GM21619 (cell line): ENCODE measurements at regions not wholly inside any gene's neighbourhood (a gene's known extent, or its start where the extent isn't known, plus 50 kb on each side); places are given as distances from the start of the nearest gene placed in this dataset.
"Not testable (repeated sequence)": the region's sequence is repeated elsewhere in the genome, so short reads cannot be mapped to it uniquely, and the experiment has no call there.

ENCODE experiments used
- ATAC-seq: cut with Tn5 transposase; IDR thresholded peaks from one replicate; pipeline ENCODE4 v1.9.1; 2021; ENCODE audit not compliant: unreplicated experiment

- no peak for ATAC-seq
Observed at GRCh38 chr9:6105738-6106137, 90.3 kb upstream of the RANBP6 start.

DNA sequence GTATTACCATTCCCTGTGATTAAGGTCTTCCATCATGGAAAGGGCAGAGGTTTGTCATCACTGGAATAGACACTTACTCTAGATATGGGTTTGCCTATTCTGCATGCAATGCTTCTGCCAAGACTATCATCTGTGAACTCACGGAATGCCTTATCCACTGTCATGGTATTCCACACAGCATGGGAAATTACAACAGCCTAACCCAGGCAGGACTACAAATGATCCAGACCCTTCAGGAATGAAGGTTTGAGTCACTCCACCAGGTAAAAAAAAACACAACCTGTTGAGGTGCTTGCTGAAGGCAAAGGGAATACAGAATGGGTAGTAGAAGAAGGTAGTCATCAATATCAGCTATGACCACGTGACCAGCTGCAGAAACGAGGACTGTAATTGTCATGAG is 89.0 kb upstream of the RANBP6 start:
- not testable (repeated sequence) for ATAC-seq

DNA sequence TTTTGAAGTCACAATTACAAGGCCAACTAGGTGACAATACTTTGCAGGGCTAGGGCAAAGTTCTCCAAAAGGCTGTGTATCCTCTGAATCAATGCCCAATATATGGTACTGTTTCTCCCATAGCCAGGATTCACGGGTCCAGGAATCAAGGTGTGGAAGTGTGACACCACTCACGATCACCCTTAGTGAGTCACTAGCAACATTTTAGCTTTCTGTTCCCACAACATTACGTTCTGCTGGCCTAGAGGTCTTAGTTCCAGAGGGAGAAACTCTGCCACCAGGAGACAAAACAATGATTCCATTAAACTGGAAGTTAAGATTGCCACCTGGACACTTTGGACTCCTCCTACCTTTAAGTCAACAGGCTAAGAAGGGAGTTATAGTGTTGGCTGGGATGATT is 88.5 kb upstream of the RANBP6 start:
- not testable (repeated sequence) for ATAC-seq

- not testable (repeated sequence) for ATAC-seq
Observed at GRCh38 chr9:6102336-6102987, 87.0 kb upstream of the RANBP6 start.

DNA sequence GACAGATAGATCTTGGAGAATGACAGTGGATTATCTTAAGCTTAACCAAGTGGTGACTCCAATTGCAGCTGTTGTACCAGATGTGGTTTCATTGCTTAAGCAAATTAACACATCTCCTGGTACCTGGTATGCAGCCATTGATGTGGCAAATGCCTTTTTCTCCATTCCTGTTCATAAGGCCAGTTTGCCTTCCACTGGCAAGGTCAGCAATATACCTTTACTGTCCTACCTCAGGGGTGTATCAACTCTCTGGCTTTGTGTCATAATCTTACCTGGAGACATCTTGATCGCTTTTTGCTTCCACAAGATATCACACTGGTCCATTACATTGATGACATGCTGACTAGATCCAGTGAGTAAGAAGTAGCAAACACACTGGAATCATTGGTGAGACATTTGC is 86.3 kb upstream of the RANBP6 start:
- ATAC-seq: not testable (repeated sequence)

DNA sequence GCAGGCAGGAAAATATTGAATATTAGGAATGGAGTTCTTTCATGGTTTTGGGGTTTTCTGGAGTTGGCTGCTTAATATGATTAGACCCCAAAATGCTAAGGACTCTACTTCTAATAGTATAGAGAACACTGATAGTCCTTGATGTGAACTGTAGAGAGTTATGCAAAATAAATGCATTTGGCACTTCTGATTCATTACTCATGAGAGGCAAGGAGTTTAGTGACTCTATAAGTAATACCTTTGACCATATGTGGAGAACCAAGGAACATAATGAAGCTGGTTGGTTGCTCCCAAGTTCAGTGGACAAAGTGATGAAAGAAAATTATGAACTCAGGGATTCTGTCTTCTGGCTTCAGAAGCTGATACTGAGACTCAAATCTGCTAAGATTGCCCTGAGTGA is 83.9 kb upstream of the RANBP6 start:
- ATAC-seq: not testable (repeated sequence)

DNA sequence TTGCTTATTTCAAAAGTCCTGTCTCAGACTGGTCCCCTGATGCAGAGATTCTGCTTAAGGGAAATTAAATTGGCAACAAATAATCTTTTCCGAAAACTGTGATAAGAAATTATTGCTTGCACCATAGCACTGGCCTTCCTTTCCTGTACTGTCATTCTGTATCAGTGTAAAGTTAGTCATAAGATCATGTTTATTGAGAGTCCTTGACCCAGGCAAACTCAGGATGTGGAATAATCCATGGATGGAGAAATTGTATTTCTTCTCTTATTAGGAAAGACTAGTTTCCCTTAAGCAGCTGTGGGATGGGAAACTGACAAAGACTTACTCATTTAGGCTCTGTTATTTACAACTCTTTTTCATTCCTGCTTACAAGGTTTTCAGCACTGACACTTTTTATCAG is 83.0 kb upstream of the RANBP6 start:
- ATAC-seq: no peak

GRCh38 chr9:6096821-6097220 is 81.4 kb upstream of the RANBP6 start:
- ATAC-seq: no peak

- ATAC-seq: no peak
Observed at GRCh38 chr9:6090277-6091210, 75.1 kb upstream of the RANBP6 start.

- no peak for ATAC-seq
Observed at GRCh38 chr9:6089300-6089699, 73.9 kb upstream of the RANBP6 start.

- no peak for ATAC-seq
Observed at GRCh38 chr9:6086006-6086655, 70.7 kb upstream of the RANBP6 start.

GRCh38 chr9:6080154-6080716 is 64.8 kb upstream of the RANBP6 start:
- ATAC-seq: peak; percentile 60

- no peak for ATAC-seq
Observed at GRCh38 chr9:6079386-6079785, 64.0 kb upstream of the RANBP6 start.

GRCh38 chr9:6078382-6079105 is 63.1 kb upstream of the RANBP6 start:
- no peak for ATAC-seq

DNA sequence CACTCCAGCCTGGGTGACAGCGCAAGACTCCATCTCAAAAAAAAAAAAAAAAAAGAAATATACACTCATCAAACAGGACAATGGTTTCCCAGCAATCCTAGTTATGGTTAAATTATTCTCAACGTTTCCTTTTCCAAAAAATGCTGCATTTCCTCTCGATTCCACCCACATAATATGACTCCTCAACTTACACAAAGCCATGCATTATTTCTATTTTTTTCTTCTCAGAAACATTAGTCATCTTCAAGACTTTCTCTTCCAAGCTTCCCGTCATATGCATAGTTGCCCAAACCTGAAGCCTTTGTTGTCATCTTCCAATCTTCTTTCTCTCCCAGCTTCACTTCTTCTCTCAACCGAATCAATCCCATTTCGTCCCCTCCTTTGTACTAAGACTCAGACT is 61.4 kb upstream of the RANBP6 start:
- no peak for ATAC-seq

GRCh38 chr9:6073731-6074130 is 58.3 kb upstream of the RANBP6 start:
- ATAC-seq: no peak

DNA sequence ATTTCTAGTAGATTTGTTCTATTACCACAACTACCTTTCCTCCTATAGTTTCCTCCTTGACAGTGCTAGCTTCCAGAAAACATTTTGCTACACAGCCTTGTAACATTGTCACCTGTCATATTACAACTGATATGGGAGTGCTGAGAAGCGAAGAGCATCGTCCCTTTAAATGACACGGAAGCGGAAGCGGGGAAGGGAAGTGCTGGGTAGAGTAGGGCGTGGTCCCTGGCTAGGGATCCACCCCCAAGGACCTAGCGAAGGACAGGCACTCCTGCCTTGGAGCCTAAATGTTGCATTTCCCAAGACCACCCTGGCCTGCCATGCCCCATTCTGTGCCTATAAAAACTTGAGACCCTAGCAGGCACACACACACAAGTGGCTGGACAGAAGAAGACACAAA is 57.4 kb upstream of the RANBP6 start:
- ATAC-seq: no peak

DNA sequence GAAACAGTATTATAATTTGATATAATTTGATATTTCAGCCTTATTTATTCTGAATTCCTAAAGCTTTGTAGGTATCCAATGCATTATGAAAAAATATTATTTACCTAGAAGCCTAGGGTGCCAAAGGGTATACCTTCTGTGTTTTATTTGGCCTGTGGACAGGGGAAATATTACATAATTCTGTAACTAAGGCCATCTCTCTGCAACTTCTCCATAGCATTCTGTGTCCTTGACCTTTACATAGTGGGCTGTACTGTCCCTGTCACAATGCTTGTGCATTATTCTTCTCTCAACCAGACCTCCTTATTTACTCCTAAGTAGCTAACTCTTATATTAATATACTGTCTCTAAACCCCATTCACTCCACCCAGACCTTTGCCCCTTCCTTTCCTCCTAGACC is 57.0 kb upstream of the RANBP6 start:
- ATAC-seq: no peak

DNA sequence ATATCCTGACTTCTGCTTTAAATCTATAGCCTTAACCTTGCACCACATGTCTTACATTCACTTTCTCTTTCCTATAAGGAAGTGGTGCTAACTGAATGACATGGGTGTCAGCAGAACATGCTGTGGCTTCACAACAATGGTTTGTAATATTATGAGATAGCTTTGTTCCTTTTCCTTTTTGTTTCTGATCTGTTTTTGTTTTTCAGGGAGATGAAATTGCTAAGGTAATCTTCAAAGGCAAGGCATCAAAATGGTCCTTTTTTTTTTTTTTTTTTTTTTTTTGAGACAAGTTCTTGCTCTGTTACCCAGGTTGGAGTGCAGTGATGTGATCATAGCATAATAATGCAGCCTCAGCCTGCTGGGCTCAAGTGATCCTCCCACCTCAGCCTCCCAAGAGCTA is 53.6 kb upstream of the RANBP6 start:
- peak; percentile 97 for ATAC-seq

DNA sequence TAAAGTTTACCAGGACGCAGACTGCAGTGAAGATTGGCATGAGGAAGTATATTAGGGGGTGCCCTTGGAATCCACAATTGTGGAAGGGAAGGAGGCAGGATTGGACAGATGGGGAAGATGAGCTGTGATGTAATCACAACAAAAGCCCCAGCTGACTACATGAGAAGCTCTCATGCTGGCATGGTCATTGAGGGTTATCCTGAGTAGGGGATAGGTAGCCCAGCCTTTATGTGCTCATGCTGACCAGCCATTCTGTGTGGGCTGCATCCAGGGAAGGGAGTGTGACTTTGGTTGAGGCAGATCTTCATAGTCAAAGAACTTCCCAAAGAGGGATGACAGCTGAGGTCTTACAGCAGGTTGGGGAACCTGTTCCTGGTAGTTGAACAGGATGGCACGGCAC is 52.0 kb upstream of the RANBP6 start:
- no peak for ATAC-seq
